ENCODE measurements at regions not wholly inside any gene's neighbourhood (a gene's known extent, or its start where the extent isn't known, plus 50 kb on each side); places are given as distances from the start of the nearest gene placed in this dataset.

DNA sequence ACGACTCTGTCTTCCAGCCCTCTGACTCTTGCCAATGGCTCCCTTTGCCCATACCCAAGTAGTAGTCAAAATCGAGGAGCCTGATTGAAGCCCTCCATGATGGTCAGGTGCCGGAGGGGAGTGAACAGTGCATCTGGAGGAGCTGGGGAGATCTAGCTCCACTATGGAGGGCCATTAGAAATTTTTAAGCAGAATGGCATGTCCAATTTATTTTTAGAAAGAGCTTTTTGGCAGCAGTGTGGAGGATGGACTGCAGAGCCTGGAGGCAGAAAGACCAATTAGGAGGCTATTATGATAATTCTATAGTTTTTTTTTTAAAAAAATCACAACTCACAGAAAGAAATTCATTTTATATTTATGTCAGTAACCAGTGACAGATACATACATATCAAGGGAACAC lies 92.7 kb upstream of the SLC7A1 start (continued):
- no peak for TF ChIP-seq PPARA (CRISPR knock-in tag; IDR thresholded peaks at IDR 0.05; ENCODE audit: borderline replicate concordance)

DNA sequence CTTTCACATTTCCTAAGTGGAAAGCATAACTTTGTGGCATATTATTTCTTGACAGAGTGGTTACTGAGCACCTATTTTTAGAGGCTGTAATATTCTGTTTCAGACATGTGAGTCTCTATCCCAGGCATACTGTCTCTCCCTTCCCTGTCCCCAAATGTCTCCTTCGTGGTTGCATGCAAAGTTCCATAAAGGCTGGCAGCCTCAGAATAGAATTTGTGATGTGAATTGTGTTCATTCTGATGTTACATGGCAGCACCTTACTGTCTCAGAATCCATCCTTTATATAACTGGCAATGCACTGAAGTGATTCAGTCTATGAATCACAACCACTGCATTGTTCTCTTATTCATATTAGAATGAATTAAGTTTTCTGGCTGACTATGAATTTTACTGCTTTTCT lies 89.0 kb upstream of the SLC7A1 start:
- ATAC-seq: peak; percentile 89
- no peak for TF ChIP-seq ESRRG (CRISPR knock-in tag; IDR thresholded peaks at IDR 0.05)
- TF ChIP-seq ZNF565 (CRISPR knock-in tag; conservative IDR thresholded peaks at IDR 0.05; ENCODE audit: low read depth): no peak
- no peak for TF ChIP-seq PPARA (CRISPR knock-in tag; IDR thresholded peaks at IDR 0.05; ENCODE audit: borderline replicate concordance)
- no peak for TF ChIP-seq CSDC2 (CRISPR knock-in tag; IDR thresholded peaks at IDR 0.05)
- TF ChIP-seq RARB (CRISPR knock-in tag; IDR thresholded peaks at IDR 0.05): no peak
- TF ChIP-seq ARNTL (CRISPR knock-in tag; IDR thresholded peaks at IDR 0.05; ENCODE audit: borderline replicate concordance, low read depth): no peak
- TF ChIP-seq ZFP30 (CRISPR knock-in tag; IDR thresholded peaks at IDR 0.05): no peak

DNA sequence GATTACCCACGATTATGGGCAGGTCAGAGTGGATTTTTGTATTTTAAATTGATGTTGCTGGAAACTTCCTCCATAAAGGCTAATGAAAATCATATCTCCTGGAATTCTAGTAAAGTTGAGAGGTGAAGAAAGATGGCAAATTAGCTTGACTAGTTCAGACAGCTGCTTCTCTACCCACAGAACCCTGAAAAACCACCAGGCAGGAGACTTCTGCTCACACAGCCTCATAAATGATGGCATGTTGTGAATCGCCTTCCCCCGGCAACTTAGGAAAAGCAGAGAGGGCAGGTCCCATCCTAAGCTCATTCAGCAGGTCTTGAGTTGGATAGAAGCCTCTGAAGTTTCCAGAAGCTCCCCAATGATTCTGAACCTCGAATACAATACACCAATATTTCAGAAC lies 87.6 kb upstream of the SLC7A1 start:
- ATAC-seq: no peak

DNA sequence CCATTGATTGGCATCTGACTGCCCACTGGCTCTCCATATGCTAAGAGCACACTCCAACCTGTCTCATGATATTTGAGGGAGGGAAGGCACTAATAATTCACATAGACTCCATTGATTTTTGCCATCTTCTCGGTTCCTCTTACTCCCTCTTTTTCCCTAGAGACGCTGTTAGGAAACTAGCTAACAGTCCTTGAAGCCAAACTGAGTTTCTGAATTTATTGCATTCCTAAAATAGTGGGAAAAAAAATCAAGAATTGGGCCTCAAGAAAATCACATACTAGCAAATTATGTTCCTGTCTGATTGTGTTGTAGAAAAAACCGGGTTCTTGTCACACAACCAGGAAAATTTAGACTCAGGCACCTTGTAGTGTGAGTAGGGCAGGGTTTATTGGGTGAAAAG lies 86.4 kb upstream of the SLC7A1 start:
- ATAC-seq: no peak
- no peak for TF ChIP-seq ESRRG (CRISPR knock-in tag; IDR thresholded peaks at IDR 0.05)
- TF ChIP-seq, protein P1, sequence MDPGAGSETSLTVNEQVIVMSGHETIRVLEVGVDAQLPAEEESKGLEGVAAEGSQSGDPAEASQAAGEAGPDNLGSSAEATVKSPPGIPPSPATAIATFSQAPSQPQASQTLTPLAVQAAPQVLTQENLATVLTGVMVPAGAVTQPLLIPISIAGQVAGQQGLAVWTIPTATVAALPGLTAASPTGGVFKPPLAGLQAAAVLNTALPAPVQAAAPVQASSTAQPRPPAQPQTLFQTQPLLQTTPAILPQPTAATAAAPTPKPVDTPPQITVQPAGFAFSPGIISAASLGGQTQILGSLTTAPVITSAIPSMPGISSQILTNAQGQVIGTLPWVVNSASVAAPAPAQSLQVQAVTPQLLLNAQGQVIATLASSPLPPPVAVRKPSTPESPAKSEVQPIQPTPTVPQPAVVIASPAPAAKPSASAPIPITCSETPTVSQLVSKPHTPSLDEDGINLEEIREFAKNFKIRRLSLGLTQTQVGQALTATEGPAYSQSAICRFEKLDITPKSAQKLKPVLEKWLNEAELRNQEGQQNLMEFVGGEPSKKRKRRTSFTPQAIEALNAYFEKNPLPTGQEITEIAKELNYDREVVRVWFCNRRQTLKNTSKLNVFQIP (CRISPR knock-in tag; IDR thresholded peaks at IDR 0.05; ENCODE audit: borderline replicate concordance, low read depth): no peak
- TF ChIP-seq ZFP3 (CRISPR knock-in tag; IDR thresholded peaks at IDR 0.05): no peak
- no peak for TF ChIP-seq BACH2 (CRISPR knock-in tag; IDR thresholded peaks at IDR 0.05; ENCODE audit: borderline replicate concordance)
- TF ChIP-seq ZNF70 (CRISPR knock-in tag; IDR thresholded peaks at IDR 0.05): no peak
- no peak for TF ChIP-seq ARNTL (CRISPR knock-in tag; IDR thresholded peaks at IDR 0.05; ENCODE audit: borderline replicate concordance, low read depth)
- TF ChIP-seq RARB (CRISPR knock-in tag; IDR thresholded peaks at IDR 0.05): no peak
- no peak for TF ChIP-seq ZNF565 (CRISPR knock-in tag; conservative IDR thresholded peaks at IDR 0.05; ENCODE audit: low read depth)
- TF ChIP-seq CSDC2 (CRISPR knock-in tag; IDR thresholded peaks at IDR 0.05): no peak
- no peak for TF ChIP-seq CSRNP3 (CRISPR knock-in tag; IDR thresholded peaks at IDR 0.05)
- no peak for TF ChIP-seq OSR1 (CRISPR knock-in tag; IDR thresholded peaks at IDR 0.05)
- no peak for TF ChIP-seq ZFP30 (CRISPR knock-in tag; IDR thresholded peaks at IDR 0.05)
- no peak for TF ChIP-seq PATZ1 (CRISPR knock-in tag; IDR thresholded peaks at IDR 0.05; ENCODE audit: borderline replicate concordance)
- TF ChIP-seq, protein P2, sequence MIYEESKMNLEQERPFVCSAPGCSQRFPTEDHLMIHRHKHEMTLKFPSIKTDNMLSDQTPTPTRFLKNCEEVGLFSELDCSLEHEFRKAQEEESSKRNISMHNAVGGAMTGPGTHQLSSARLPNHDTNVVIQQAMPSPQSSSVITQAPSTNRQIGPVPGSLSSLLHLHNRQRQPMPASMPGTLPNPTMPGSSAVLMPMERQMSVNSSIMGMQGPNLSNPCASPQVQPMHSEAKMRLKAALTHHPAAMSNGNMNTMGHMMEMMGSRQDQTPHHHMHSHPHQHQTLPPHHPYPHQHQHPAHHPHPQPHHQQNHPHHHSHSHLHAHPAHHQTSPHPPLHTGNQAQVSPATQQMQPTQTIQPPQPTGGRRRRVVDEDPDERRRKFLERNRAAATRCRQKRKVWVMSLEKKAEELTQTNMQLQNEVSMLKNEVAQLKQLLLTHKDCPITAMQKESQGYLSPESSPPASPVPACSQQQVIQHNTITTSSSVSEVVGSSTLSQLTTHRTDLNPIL (CRISPR knock-in tag; IDR thresholded peaks at IDR 0.05; ENCODE audit: low read depth): no peak
- TF ChIP-seq GLIS3 (CRISPR knock-in tag; IDR thresholded peaks at IDR 0.05): no peak
- no peak for TF ChIP-seq PPARA (CRISPR knock-in tag; IDR thresholded peaks at IDR 0.05; ENCODE audit: borderline replicate concordance)
- TF ChIP-seq ZC3H10 (CRISPR knock-in tag; IDR thresholded peaks at IDR 0.05): no peak

More for the DNA sequence above, 87.6 kb upstream of the SLC7A1 start:
- no peak for TF ChIP-seq PPARA (CRISPR knock-in tag; IDR thresholded peaks at IDR 0.05; ENCODE audit: borderline replicate concordance)
- no peak for TF ChIP-seq CSRNP3 (CRISPR knock-in tag; IDR thresholded peaks at IDR 0.05)
- TF ChIP-seq TOX (CRISPR knock-in tag; IDR thresholded peaks at IDR 0.05; ENCODE audit: borderline replicate concordance): no peak
- TF ChIP-seq ZFP30 (CRISPR knock-in tag; IDR thresholded peaks at IDR 0.05): no peak
- TF ChIP-seq SNAI2 (CRISPR knock-in tag; IDR thresholded peaks at IDR 0.05): no peak
- TF ChIP-seq OSR1 (CRISPR knock-in tag; IDR thresholded peaks at IDR 0.05): no peak
- TF ChIP-seq ZNF565 (CRISPR knock-in tag; conservative IDR thresholded peaks at IDR 0.05; ENCODE audit: low read depth): no peak
- no peak for TF ChIP-seq RARB (CRISPR knock-in tag; IDR thresholded peaks at IDR 0.05)
- TF ChIP-seq ZNF8 (CRISPR knock-in tag; IDR thresholded peaks at IDR 0.05): no peak

Measured in SK-N-SH treated with all-trans-retinoic acid at 6 μM for 48 hours (cell line).